ENCODE measurements at regions not wholly inside any gene's neighbourhood (a gene's known extent, or its start where the extent isn't known, plus 50 kb on each side); places are given as distances from the start of the nearest gene placed in this dataset.

DNA sequence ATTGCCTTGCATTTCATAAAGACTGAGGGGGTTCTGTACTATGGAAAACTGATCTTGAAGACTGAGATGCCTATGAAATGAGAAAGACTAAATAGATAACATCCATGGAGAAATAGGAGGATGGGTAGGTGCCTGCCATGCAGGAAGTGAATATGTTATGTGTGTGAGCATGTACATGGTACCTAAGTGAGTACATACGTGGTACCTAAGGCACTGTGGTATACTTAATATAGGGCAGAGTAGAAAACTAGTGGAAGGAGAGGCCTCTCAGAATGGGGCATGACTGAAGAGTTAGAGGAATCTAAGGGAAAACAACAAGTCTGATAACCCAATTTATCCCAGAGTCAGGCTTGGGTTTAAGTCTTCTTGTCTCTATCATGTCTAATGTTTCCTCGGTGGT is 161.8 kb upstream of the DCN start:
- H3K9me3 Mint-ChIP-seq: no peaks in the 10 kb centered on the region
- no peaks in the 10 kb centered on the region for H3K4me1 Mint-ChIP-seq (ENCODE audit: low read depth)
- H3K27ac Mint-ChIP-seq: no peak overlapping the region
- no peaks in the 10 kb centered on the region for H3K27me3 Mint-ChIP-seq (ENCODE audit: insufficient read depth)
- no peak overlapping the region for H3K4me3 Mint-ChIP-seq
- TF ChIP-seq CTCF (IDR thresholded peaks at IDR 0.05): no peak
- no peaks in the 10 kb centered on the region for H3K36me3 Mint-ChIP-seq (ENCODE audit: low read depth)
- DNase-seq: no peak

GRCh38 chr12:91343010-91343409 is 160.4 kb upstream of the DCN start:
- Mint-ChIP-seq H3K27me3 (ENCODE audit: insufficient read depth) (no peaks in the 10 kb centered on the region), H3K36me3 (ENCODE audit: low read depth) (no peaks in the 10 kb centered on the region)

GRCh38 chr12:91339106-91339505 is 156.5 kb upstream of the DCN start:
- Mint-ChIP-seq H3K9me3 (no peaks in the 10 kb centered on the region), H3K4me1 (ENCODE audit: low read depth) (peaks cover 5% of the 10 kb centered on the region; the same call in 1 of the 2 replicates), H3K4me3 (no peak overlapping the region), H3K27ac (no peak overlapping the region), H3K27me3 (ENCODE audit: insufficient read depth) (no peaks in the 10 kb centered on the region; the same call in 1 of the 2 replicates), H3K36me3 (ENCODE audit: low read depth) (no peaks in the 10 kb centered on the region)
- no peak for TF ChIP-seq CTCF (IDR thresholded peaks at IDR 0.05)
- DNase-seq: no peak

More at GRCh38 chr12:91343010-91343409, 160.4 kb upstream of the DCN start:
- Mint-ChIP-seq H3K4me1 (ENCODE audit: low read depth) (no peaks in the 10 kb centered on the region), H3K9me3 (no peaks in the 10 kb centered on the region), H3K27ac (no peak overlapping the region), H3K4me3 (no peak overlapping the region)
- TF ChIP-seq CTCF (IDR thresholded peaks at IDR 0.05): no peak
- DNase-seq: no peak

- Mint-ChIP-seq H3K36me3 (ENCODE audit: low read depth) (no peaks in the 10 kb centered on the region), H3K27ac (no peak overlapping the region), H3K4me3 (no peak overlapping the region), H3K4me1 (ENCODE audit: low read depth) (peaks cover 5% of the 10 kb centered on the region; the same call in 1 of the 2 replicates), H3K27me3 (ENCODE audit: insufficient read depth) (no peaks in the 10 kb centered on the region; the same call in 1 of the 2 replicates), H3K9me3 (no peaks in the 10 kb centered on the region)
- no peak for DNase-seq
- TF ChIP-seq CTCF (IDR thresholded peaks at IDR 0.05): no peak
Measured at GRCh38 chr12:91335699-91336098, 153.1 kb upstream of the DCN start.

- no peak overlapping the region for H3K4me3 Mint-ChIP-seq
- H3K9me3 Mint-ChIP-seq: no peaks in the 10 kb centered on the region
- H3K27me3 Mint-ChIP-seq (ENCODE audit: insufficient read depth): no peaks in the 10 kb centered on the region; the same call in 1 of the 2 replicates
- no peak for TF ChIP-seq CTCF (IDR thresholded peaks at IDR 0.05)
- no peak overlapping the region for H3K27ac Mint-ChIP-seq
- no peaks in the 10 kb centered on the region for H3K36me3 Mint-ChIP-seq (ENCODE audit: low read depth)
- H3K4me1 Mint-ChIP-seq (ENCODE audit: low read depth): peaks cover 5% of the 10 kb centered on the region; the same call in 1 of the 2 replicates
- no peak for DNase-seq
Measured at GRCh38 chr12:91333966-91334365, 151.3 kb upstream of the DCN start.

DNA sequence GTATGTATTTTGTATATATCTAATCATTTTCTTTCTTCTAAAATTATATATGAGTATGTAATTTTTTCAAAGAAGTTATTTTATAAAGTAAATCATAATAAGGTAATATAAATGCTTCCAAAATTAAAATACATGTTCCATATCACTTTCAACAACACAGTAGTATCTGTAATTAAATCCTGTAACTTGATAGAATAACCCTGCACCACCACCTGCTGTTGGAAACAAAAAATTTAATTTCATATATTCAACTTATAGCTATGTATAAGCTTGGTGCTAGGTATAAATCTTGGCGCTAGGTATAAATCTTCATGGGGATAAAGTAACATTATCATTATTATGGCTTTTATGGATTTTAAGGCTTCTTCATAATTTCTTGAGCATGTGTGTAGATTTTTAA is 149.7 kb upstream of the DCN start:
- no peak for DNase-seq
- H3K36me3 Mint-ChIP-seq (ENCODE audit: low read depth): no peaks in the 10 kb centered on the region
- H3K27me3 Mint-ChIP-seq (ENCODE audit: insufficient read depth): no peaks in the 10 kb centered on the region; the same call in 1 of the 2 replicates
- no peak overlapping the region for H3K4me3 Mint-ChIP-seq
- peak; percentile 52 for TF ChIP-seq CTCF (IDR thresholded peaks at IDR 0.05)
- H3K27ac Mint-ChIP-seq: no peak overlapping the region
- no peaks in the 10 kb centered on the region for H3K9me3 Mint-ChIP-seq
- peaks cover 17% of the 10 kb centered on the region for H3K4me1 Mint-ChIP-seq (ENCODE audit: low read depth)

Data from HFFc6 (cell line).